Posterior cingulate gyrus (tissue), 11 donors: ENCODE measurements at regions not wholly inside any gene's neighbourhood (a gene's known extent, or its start where the extent isn't known, plus 50 kb on each side); places are given as distances from the start of the nearest gene placed in this dataset.
"Not testable (repeated sequence)": the region's sequence is repeated elsewhere in the genome, so short reads cannot be mapped to it uniquely, and the experiment has no call there.

Experiments used
- DNase-seq, 10 donors: peaks; one replicate each; pipeline versions ENCODE4 v3.0.0 to v3.0.0-alpha.2; 2020 to 2021; ENCODE audit warnings: mixed read lengths in 3 of 10
- intact Hi-C: fragments of 100-400 bp; cut with DNase I; formaldehyde crosslinking; loops from one replicate; pipeline ENCODE4 v1.15.1; 2023

GRCh38 chr18:8529609-8530008, 79.6 kb upstream of the RAB12 start:
- no peak for DNase-seq
- intact Hi-C loops = no loop called here

DNA sequence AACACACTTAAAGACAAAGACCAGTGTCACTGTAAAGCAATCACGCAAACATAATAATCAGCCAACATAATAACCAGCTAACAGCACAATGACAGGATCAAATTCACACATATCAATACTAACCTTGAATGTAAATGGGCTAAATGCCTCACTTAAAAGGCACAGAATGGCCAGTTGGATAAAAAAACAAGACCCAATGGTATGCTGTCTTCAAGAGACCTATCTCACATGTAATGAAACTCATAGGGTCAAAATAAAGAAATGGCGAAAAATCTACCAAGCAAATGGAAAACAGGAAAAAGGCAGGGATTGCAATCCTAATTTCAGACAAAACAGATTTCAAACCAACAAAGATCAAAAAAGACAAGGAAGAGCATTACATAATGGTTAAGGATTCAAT, 78.2 kb upstream of the RAB12 start:
- intact Hi-C loops, DNase-seq: not testable (repeated sequence)

DNA sequence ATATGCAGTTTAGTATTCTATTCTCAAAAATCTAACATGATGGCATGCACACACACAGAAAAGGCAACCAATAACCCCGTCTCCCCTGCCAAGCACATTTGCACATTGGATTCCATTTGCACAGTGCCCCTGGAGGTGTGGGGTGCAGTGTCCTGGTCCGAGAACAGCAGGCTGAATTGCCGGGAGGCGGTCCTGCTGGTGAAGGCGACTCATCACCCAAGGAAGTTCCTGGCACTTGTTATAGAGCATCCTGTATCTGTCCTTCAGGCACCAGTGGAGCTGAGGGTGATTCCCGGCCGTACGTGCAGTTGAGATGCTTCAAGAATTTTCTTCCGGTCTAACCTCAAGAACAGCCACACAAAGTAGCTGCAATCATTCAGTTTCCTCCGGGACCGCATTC, 73.0 kb upstream of the RAB12 start:
- intact Hi-C loops = no loop called here
- DNase-seq = no peak

DNA sequence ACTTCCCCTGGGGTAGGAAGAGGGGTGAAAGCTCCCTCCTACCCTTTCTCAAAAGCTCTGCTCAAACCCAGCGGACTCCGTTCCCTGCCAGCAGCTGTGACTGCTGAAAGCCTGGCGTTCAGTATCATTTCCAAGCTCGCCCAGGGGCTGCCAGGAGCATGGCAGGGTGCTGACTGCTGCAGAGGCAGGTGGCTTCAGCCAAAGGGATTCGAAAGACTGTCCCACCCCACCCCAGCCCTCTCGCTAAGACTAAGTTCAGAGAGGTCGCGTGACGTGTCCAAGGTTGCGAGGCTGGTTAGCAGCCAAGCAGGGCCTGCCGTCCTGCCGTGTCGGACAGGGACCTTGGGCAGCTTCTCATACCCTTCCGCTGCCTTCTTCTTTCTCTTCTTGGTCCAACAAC, 72.3 kb upstream of the RAB12 start:
- no peak for DNase-seq
- intact Hi-C loops = no loop called here

DNA sequence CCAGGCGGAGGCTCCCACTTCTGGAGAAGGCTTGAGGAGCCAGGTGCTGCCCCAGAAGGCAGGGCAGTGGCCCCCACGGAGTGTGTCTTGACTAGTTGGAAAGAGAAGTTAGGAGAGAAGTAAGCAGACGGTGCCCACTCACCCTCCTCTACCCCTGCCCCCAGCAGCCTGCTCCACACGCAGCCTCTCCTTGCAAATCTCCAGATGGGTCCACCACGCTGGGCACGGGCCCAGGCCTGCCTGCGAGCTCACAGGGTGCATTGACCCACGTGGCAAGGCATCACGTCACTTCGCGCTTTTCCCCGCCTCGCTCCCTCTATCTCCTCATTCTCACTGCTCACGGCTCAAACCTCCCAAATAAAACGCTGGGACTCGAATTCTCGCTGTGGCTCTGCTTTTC, 71.8 kb upstream of the RAB12 start:
- intact Hi-C loops = no loop called here
- DNase-seq = peak in 1 of 10 donors; percentile 76

DNA sequence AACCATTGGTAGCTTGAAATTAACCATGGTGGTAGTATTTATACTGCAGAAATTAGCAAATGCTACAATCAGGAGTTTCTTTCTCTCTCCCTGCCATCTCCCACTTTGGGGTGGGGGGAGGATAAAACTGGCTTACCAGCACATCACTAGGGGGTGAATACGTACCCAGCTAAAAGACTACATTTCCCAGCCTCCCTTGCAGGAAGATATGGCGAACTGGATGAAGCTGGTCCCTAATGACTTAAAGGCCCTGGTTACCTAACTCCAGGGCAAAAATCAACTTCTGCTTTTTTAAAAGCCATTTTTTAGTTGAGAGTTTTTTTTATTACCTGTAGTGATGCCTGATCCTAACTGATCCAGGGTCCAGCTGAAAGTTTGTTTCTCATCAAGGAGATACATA, 70.3 kb upstream of the RAB12 start:
- intact Hi-C loops = no loop called here
- no peak for DNase-seq

DNA sequence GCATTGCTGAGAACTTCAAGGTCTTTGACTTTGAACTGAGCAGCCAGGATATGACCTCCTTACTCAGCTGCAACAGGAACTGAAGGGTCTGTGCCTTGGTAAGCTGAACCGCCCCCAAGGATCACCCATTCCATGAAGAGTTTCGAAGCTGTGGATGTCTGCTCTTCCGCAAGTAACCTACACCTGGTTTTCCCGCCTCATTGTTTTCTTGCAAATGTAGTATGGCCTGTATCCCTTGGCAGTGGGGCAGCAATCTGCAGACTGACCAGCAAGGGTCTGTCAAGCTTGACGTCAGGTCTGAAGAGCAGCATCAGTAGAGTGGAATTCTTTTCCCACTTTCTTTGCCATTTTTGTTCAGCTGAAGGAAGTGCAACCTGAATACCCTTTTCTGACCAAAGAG, 62.6 kb upstream of the RAB12 start:
- intact Hi-C loops = no loop called here
- no peak for DNase-seq

- DNase-seq = peak in 1 of 10 donors; percentile 46
These were observed 61.1 kb upstream of the RAB12 start for GRCh38 chr18:8548186-8548585.

GRCh38 chr18:8549254-8549757, 59.9 kb upstream of the RAB12 start:
- intact Hi-C loops = no loop called here
- DNase-seq = no peak

More at GRCh38 chr18:8548186-8548585, 61.1 kb upstream of the RAB12 start:
- intact Hi-C loops = no loop called here

GRCh38 chr18:8552151-8552550, 57.1 kb upstream of the RAB12 start:
- intact Hi-C loops = no loop called here
- no peak for DNase-seq

- DNase-seq = no peak
- intact Hi-C loops = no loop called here
These were observed 54.9 kb upstream of the RAB12 start for GRCh38 chr18:8554354-8554753.

GRCh38 chr18:8556424-8556823, 52.8 kb upstream of the RAB12 start:
- intact Hi-C loops = no loop called here
- peak in 1 of 10 donors; percentile 67 for DNase-seq
